HEK293 (cell line): ENCODE measurements at regions not wholly inside any gene's neighbourhood (a gene's known extent, or its start where the extent isn't known, plus 50 kb on each side); places are given as distances from the start of the nearest gene placed in this dataset.

Experiments
- CTCF ChIA-PET: fragments of 350-600 bp; formaldehyde crosslinking; extraction: SDS; loops from one replicate; lab custom pipeline; 2021; ENCODE audit warnings: antibody characterized with exemption; lab: Yijun Ruan, JAX
- POLR2A ChIA-PET: fragments of 300-600 bp; formaldehyde crosslinking; extraction: SDS; loops from one replicate; lab custom pipeline; 2020; ENCODE audit warnings: antibody characterized with exemption, inconsistent platforms; lab: Yijun Ruan, JAX
- H3K27ac ChIP-seq: fragments of 200-500 bp; sonication (Bioruptor generic); 2 replicates; pipeline ENCODE4 v1.5.1; 2014; ENCODE audit warnings: low read depth, low read length, control low read depth, inconsistent platforms; ENCODE audit errors: extremely low read depth
- H3K36me3 ChIP-seq, 2 experiments: fragments of 200-500 bp in 1 of 2; sonication (Bioruptor generic) in 1 of 2; 1 replicate in 1 of 2; 2 replicates in 1 of 2; pipeline ENCODE4 v1.5.1; 2014 to 2017; ENCODE audit warnings: inconsistent platforms in 2 of 2, low read length in 2 of 2; ENCODE audit not compliant: control insufficient read depth in 2 of 2, insufficient read depth in 1 of 2
- H3K4me1 ChIP-seq: fragments of 200-500 bp; sonication (Bioruptor generic); 2 replicates; pipeline ENCODE4 v1.5.1; 2014; ENCODE audit warnings: mild to moderate bottlenecking, low read length, inconsistent platforms; ENCODE audit not compliant: control insufficient read depth, insufficient read depth
- H3K4me3 ChIP-seq: 2 replicates; pipeline ENCODE4 v1.5.1; 2011; ENCODE audit warnings: low read depth, mild to moderate bottlenecking, control low read depth, low read length, moderate library complexity
- H3K9me3 ChIP-seq: fragments of 200-500 bp; sonication (Bioruptor generic); 2 replicates; pipeline ENCODE4 v1.5.1; 2014; ENCODE audit warnings: low read depth, low read length, inconsistent platforms; ENCODE audit not compliant: control insufficient read depth, insufficient read depth
- KLF1 ChIP-seq: fragments of 450-650 bp; formaldehyde crosslinking; IDR thresholded peaks from 2 replicates; pipeline ENCODE4 v1.5.1; 2016; ENCODE audit warnings: missing biosample characterization, missing genetic modification characterization
- KLF17 ChIP-seq: fragments of 450-650 bp; formaldehyde crosslinking; IDR thresholded peaks from 2 replicates; pipeline ENCODE4 v1.5.1; 2016; ENCODE audit warnings: missing biosample characterization, missing genetic modification characterization
- PRDM2 ChIP-seq: fragments of 450-650 bp; formaldehyde crosslinking; IDR thresholded peaks from 2 replicates; pipeline ENCODE4 v1.5.1; 2016; ENCODE audit warnings: missing biosample characterization, missing genetic modification characterization, borderline replicate concordance
- REPIN1 ChIP-seq: fragments of 450-650 bp; formaldehyde crosslinking; IDR thresholded peaks from 2 replicates; pipeline ENCODE4 v1.5.1; 2017; ENCODE audit warnings: missing biosample characterization, missing genetic modification characterization, low read depth
- SCRT1 ChIP-seq: fragments of 450-650 bp; formaldehyde crosslinking; IDR thresholded peaks from 2 replicates; pipeline ENCODE4 v1.5.1; 2016; ENCODE audit warnings: missing biosample characterization, missing genetic modification characterization, borderline replicate concordance
- SP7 ChIP-seq: fragments of 450-650 bp; formaldehyde crosslinking; IDR thresholded peaks from 2 replicates; pipeline ENCODE4 v1.5.1; 2016; ENCODE audit warnings: missing biosample characterization, missing genetic modification characterization
- ZBTB44 ChIP-seq: fragments of 450-650 bp; IDR thresholded peaks from 2 replicates; pipeline ENCODE4 v1.5.1; 2018; ENCODE audit warnings: missing biosample characterization, mild to moderate bottlenecking, missing genetic modification characterization
- ZFP3 ChIP-seq: fragments of 450-650 bp; formaldehyde crosslinking; IDR thresholded peaks from 2 replicates; pipeline ENCODE4 v1.5.1; 2016; ENCODE audit warnings: low read depth, missing biosample characterization, missing genetic modification characterization
- ZNF202 ChIP-seq: fragments of 450-650 bp; formaldehyde crosslinking; IDR thresholded peaks from 2 replicates; pipeline ENCODE4 v1.5.1; 2016; ENCODE audit warnings: missing biosample characterization, missing genetic modification characterization, borderline replicate concordance
- ZNF26 ChIP-seq: fragments of 450-650 bp; formaldehyde crosslinking; IDR thresholded peaks from 2 replicates; pipeline ENCODE4 v1.5.1; 2016; ENCODE audit warnings: missing biosample characterization, missing genetic modification characterization
- ZNF324 ChIP-seq: fragments of 450-650 bp; formaldehyde crosslinking; IDR thresholded peaks from 2 replicates; pipeline ENCODE4 v1.5.1; 2016; ENCODE audit warnings: missing biosample characterization, missing genetic modification characterization
- ZNF513 ChIP-seq: fragments of 450-650 bp; IDR thresholded peaks from 2 replicates; pipeline ENCODE4 v1.5.1; 2018; ENCODE audit warnings: missing biosample characterization, missing genetic modification characterization
- ZNF555 ChIP-seq: fragments of 450-650 bp; formaldehyde crosslinking; conservative IDR thresholded peaks from 2 replicates; pipeline ENCODE4 v1.5.1; 2017; ENCODE audit warnings: missing biosample characterization, mild to moderate bottlenecking, missing genetic modification characterization, inconsistent platforms
- ZNF585B ChIP-seq: fragments of 450-650 bp; formaldehyde crosslinking; IDR thresholded peaks from 2 replicates; pipeline ENCODE4 v1.5.1; 2016; ENCODE audit warnings: missing biosample characterization, missing genetic modification characterization
- ZNF600 ChIP-seq: fragments of 450-650 bp; formaldehyde crosslinking; IDR thresholded peaks from 2 replicates; pipeline ENCODE4 v1.5.1; 2016; ENCODE audit warnings: missing biosample characterization, missing genetic modification characterization
- ZNF747 ChIP-seq: fragments of 450-650 bp; formaldehyde crosslinking; IDR thresholded peaks from 2 replicates; pipeline ENCODE4 v1.5.1; 2016; ENCODE audit warnings: missing biosample characterization, missing genetic modification characterization
- ZNF792 ChIP-seq: fragments of 450-650 bp; formaldehyde crosslinking; IDR thresholded peaks from 2 replicates; pipeline ENCODE4 v1.5.1; 2016; ENCODE audit warnings: missing biosample characterization, missing genetic modification characterization

- TF ChIP-seq PRDM2 (tag by site-specific recombination) (no peak), REPIN1 (tag by site-specific recombination) (no peak), ZNF792 (tag by site-specific recombination) (no peak)
These were observed 640.2 kb upstream of the CXADR start (continued) for GRCh38 chr21:16872616-16873015.

GRCh38 chr21:16873176-16873575 lies 639.7 kb upstream of the CXADR start:
- POLR2A ChIA-PET = no interaction called here

More at GRCh38 chr21:16873176-16873575, 639.7 kb upstream of the CXADR start:
- Histone ChIP-seq H3K4me1 (no peaks in the 10 kb centered on the region), H3K9me3 (no peaks in the 10 kb centered on the region), H3K4me3 (no peak overlapping the region), H3K27ac (no peak overlapping the region)
- CTCF ChIA-PET = no interaction called here
- TF ChIP-seq ZNF26 (tag by site-specific recombination) (no peak), ZNF513 (tag by site-specific recombination) (no peak), ZNF747 (tag by site-specific recombination) (no peak), ZBTB44 (no peak), ZFP3 (tag by site-specific recombination) (no peak), ZNF555 (tag by site-specific recombination) (no peak), KLF17 (no peak), KLF1 (tag by site-specific recombination) (no peak), ZNF202 (tag by site-specific recombination) (no peak), SP7 (no peak), ZNF600 (tag by site-specific recombination) (no peak), ZNF585B (tag by site-specific recombination) (no peak), ZNF324 (tag by site-specific recombination) (no peak), SCRT1 (tag by site-specific recombination) (no peak)
- TF ChIP-seq, all 188 proteins: peak for 0
- H3K36me3 ChIP-seq = no peaks in the 10 kb centered on the region
